ENCODE measurements at regions not wholly inside any gene's neighbourhood (a gene's known extent, or its start where the extent isn't known, plus 50 kb on each side); places are given as distances from the start of the nearest gene placed in this dataset.

- no peak for TF ChIP-seq CTCF (conservative IDR thresholded peaks at IDR 0.05)
- no peak for TF ChIP-seq ZFX (IDR thresholded peaks at IDR 0.05)
Measured at GRCh38 chr5:133877351-133878235, 90.8 kb downstream of the C5orf15 start.
